ENCODE measurements at regions not wholly inside any gene's neighbourhood (a gene's known extent, or its start where the extent isn't known, plus 50 kb on each side); places are given as distances from the start of the nearest gene placed in this dataset.

DNA sequence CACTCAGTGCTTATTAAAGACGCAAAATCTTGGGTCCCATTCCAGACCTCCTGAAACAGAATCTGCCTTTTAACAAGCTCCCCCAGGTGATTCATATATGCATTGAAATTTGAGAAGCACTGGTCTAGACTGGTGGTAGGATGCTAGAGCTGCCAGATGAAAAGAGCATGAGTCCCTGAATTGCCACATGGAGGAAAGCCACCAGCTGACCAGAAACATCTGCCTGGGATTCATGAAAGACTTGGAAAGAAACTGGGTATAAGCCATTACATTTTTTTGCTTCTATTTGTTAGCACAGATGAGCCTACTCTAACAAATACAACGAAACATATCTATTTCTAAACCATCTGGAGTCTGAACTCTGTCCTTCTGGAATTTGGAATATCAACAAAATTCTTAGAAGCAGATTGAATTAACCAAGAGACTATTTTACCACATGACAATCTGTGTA, 228.9 kb downstream of the RBM43 start:
- peak; percentile 25 for DNase-seq (ENCODE audit: low spot score)

- DNase-seq (ENCODE audit: low spot score) = no peak
Measured at GRCh38 chr2:151030663-151031230, 230.9 kb downstream of the RBM43 start.

DNA sequence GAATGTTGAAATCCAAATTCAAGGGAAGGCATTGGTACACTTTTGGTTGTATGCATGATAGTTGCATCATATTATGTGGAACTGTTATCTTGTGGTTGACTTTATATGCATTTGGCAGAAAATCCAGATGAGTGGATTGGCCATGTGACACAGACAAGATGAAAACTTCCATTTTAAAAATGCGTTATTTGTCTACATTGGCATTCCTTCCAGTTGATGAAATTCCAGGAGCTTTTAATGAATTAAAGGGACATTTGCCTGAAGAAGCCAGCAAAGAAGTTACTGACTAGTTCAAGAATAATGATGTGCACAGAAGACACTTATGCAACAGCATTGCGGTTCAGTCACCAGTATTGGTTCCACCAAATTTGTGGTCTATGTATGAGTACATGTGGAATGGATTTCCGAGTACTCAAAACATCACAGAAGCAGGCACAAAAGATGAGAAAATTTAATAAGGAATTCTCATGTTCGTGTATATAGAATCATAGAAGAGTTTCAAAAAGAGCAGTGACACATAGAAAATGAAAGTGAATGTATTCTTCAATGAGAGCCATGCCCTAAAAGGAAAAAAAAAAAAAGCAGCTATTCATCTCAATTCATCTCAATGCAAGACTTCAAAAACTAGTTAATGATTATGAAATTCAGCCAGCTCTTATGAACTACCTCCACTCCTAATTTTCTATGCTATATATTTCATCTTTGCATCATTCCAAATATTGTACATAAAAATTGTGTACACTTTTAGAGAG, 232.1 kb downstream of the RBM43 start:
- DNase-seq (ENCODE audit: low spot score) = no peak

DNA sequence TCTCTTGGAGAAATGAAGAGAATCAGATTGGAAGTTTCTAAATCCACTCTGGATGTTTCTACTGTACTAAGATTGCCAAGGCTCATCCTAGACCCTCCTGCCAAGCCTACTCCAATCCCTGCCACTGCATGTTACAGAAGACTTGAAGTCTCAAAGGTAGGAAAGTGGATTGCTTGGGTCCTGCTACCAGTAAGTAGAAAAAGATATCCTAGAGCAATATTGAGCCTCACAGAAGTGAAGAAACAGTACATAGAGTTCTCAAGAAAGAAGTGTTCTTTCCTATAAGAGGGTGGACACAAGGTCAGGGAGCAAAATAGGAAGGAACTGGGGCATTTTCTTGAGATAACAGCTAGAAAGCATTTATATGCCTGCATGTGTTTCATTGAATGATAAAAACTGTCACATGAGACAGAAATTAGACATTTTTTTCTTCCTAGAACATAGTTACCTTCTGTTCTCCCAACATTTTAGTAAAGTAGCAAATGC, 232.9 kb downstream of the RBM43 start:
- no peak for DNase-seq (ENCODE audit: low spot score)

GRCh38 chr2:151027151-151027550, 234.5 kb downstream of the RBM43 start:
- DNase-seq (ENCODE audit: low spot score) = no peak

- no peak for DNase-seq (ENCODE audit: low spot score)
Measured at GRCh38 chr2:151025816-151026215, 235.8 kb downstream of the RBM43 start.

- no peak for DNase-seq (ENCODE audit: low spot score)
Measured at GRCh38 chr2:151024696-151025251, 236.9 kb downstream of the RBM43 start.

GRCh38 chr2:151021747-151022452, 239.8 kb downstream of the RBM43 start:
- DNase-seq (ENCODE audit: low spot score) = no peak

DNA sequence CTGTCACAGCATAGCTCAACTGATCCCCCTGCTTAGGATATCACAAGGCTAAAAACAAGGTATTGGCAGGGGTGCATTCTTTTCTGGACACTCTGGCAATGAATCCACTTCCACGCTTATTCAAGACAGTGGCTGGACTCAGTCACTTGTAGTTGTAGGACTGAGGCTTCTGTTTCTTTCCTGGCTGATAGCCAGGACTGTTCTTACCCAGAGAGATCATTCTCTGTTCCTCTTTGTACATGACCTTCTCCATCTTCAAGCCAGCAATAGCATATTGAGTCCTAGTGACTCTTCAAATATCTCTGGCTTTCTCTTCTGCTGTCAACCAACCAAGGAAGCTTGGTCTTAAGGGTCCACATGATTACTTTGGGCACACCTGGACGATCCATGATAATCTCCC, 241.3 kb downstream of the RBM43 start:
- DNase-seq (ENCODE audit: low spot score) = no peak

DNA sequence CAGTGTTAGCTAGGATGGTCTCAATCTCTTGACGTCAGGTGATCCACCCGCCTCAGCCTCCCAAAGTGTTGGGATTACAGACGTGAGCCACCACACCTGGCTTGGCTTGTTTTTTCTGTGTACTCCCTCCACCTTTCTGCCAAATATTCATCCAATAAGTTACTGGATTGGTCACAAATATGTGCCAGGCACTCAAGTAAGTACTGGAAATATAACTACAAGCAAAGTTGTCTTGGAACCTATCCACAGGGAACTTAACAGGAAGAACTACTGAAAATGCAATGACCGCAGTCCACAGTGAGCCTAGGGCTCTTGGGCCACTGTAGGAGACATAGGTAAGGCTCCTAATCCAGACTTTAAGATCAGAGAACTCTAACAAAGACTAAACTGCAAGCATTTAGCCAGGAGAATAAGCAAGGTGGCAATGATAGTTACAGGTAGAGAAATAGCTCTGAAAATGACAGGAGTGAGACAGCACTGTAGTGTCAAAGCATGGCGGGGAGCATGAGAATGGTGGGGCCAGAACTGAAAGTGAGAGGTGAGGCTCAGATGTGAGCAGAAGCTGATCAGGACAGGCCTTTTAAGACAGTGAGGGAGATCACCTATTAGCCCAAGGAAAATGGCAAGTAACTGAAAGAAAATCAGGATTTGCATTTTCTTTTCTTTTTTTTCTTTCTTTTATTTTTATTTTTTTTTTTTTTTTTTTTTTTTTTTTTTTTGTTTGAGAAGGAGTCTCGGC, 252.1 kb downstream of the RBM43 start:
- no peak for DNase-seq (ENCODE audit: low spot score)

DNA sequence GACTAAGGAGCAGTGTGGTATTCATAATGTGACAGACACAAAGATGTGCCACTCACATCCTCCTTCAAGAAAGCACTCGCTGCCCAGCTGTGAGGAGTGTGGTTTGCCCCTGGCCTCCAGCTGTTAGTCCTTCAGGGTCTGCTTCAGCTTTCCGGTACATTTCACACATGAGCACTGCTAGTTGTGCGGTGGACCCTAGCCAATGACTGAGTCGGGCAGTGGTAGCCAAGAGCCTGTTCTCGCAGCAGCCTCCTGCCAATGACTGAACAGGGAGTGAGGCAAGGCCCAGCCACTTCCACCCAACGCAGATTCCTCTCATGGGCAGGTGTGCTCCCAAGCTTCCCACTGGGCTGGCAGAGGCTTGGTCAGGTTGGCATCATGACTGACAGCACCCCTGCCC, 254.3 kb downstream of the RBM43 start:
- DNase-seq (ENCODE audit: low spot score) = no peak

DNA sequence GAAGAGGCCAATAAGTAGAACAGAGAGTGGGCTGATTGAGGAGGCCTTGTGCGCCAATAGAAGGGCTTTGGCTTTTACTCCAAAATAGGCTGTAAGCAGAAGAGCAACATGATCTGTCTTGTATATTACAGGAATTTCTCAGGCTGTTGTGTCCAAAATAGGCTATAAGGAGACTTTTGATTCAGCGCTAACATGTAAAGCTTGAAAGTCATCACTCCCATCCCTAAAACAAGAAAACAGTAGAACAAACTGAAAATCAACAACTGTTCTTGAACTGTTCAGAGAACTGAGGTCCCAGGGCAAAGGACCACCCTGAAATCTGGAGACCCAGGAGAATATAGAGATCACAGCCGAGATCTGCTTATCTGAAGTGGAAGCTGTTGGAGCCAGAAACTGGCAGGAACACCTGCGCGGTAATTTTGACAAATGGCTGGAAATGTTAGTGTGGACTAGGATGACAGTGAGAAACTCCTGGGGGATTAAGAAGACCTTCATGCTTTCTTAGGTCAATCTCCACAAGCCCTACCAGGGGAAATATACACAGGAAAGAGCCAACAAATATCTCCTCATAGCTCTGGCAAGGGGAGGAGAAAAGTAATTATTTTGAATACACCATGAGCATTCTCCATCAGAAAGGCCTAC, 258.6 kb downstream of the RBM43 start:
- DNase-seq (ENCODE audit: low spot score) = no peak

GRCh38 chr2:150997702-150998440, 263.8 kb downstream of the RBM43 start:
- DNase-seq (ENCODE audit: low spot score) = no peak

DNA sequence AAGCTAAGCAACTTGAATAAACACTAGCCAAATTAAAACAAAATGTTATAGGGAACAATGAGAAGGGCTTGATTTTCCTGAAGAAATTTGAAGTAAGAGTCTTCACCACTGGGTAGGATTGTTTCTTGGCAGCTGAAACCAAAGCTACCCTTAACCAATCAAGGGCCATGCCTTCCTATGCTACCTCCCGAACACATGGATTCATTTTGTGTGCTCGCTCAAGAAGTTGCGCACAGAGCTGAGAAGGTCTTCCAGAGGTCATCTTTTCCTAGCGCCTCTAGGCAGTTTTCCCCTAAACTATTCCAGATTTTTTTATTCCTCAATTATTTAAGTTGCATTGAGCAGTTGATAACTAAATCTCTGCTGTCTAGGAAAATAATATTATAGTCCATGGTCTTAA, 264.6 kb downstream of the RBM43 start:
- no peak for DNase-seq (ENCODE audit: low spot score)

DNA sequence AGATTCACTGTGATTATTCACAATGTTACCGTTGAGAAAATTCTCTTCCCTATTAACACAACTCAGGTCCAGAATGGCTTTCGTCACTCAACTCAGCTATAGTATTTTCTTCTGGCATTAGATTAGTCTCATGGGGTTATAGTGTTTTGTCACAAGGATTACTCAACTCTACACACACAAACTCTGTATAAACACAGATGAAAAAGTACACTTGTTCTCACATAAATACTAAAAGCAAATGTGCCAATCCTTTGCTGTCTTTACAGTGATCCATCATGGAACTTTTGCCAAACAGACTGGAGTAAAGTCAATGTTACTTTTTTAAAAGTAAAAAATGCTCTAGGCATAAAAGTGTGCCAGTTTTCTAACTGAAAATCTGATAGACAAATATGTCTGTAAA, 267.6 kb downstream of the RBM43 start:
- DNase-seq (ENCODE audit: low spot score) = no peak

- DNase-seq (ENCODE audit: low spot score) = no peak
Measured at GRCh38 chr2:150989969-150990368, 271.7 kb downstream of the RBM43 start.

DNA sequence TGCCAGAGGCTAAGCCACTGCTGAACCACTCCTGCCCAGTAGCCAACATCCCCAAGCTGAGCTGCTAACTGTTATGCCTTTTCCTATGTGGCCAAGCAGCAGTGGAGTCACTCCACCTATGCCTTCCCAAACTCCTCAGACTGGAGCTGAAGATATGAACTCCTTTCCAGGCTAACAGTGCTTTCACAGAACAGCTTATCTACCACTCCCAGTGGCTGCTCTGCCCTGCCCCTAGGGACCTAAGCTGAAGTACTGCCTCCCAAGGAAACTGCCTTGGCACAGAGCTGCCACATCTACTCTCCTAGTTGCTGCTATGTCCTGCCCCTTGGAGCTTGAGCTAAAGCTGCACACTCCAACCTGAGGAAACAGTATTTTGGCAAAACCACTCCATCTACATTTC, 275.9 kb downstream of the RBM43 start:
- no peak for DNase-seq (ENCODE audit: low spot score)

GRCh38 chr2:150983314-150983897, 278.3 kb downstream of the RBM43 start:
- DNase-seq (ENCODE audit: low spot score) = no peak

GRCh38 chr2:150981826-150982225, 279.8 kb downstream of the RBM43 start:
- no peak for DNase-seq (ENCODE audit: low spot score)

- no peak for DNase-seq (ENCODE audit: low spot score)
Measured at GRCh38 chr2:150978053-150978452, 283.6 kb downstream of the RBM43 start.

- no peak for DNase-seq (ENCODE audit: low spot score)
Measured at GRCh38 chr2:150977296-150977695, 284.4 kb downstream of the RBM43 start.

All from SW480 (cell line).